IPS DF 4.7 (cell line): ENCODE measurements at regions not wholly inside any gene's neighbourhood (a gene's known extent, or its start where the extent isn't known, plus 50 kb on each side); places are given as distances from the start of the nearest gene placed in this dataset.
A peak's percentile ranks its signal among the peaks of the same experiment; 100 is the strongest.

Experiments used
- DNase-seq: peaks from one replicate; pipeline ENCODE4 v3.0.0-alpha.2; 2013; ENCODE audit warnings: low spot score; ENCODE audit errors: extremely low read depth

DNA sequence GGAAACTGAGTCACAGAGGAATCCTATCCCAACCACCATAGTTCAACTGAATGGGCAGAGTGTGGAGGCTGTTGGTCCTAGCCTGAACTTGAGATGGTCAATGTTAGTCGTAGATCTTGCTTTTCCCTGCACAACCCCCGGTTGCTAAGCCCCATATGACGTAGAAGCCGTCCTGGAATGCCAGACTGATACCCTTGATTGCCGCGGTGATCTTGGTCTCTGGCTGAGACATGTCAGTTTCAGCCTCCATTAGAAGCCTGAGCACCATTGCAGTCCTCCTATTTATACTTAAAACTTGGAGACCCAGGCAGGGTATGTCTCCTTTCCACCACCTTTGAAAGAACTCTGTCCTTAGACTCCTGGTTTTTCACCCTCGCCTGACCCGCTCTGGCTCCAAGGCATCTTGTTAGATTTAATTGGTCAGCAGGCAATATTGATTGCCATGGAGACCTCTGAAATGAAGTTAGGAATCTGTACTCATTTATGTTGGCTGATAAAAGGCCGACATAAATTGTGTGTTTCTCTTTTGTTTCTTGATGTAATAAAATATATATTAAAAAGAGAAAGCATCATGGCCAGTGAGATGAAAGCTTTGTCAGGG, 53.4 kb downstream of the RPLP1 start:
- DNase-seq = no peak

DNA sequence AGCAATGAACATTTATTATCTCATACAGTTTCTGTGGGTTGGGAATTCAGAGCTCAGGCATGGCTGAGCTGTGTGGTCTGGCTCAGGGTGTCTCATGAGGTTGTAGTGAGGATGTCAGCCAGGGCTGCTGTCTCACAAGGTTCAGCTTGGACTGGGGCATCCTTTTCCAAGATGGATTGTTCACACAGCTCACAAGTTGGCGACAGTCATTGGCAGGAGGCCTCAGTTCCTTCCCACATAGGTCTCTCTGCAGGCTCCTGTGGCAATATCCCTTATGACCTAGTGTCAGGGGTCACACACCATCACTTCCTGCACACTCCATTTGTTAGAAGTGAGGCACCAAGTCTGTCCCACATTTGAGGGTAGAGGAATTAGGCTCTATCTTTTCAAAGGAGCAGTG, 56.0 kb downstream of the RPLP1 start:
- no peak for DNase-seq

DNA sequence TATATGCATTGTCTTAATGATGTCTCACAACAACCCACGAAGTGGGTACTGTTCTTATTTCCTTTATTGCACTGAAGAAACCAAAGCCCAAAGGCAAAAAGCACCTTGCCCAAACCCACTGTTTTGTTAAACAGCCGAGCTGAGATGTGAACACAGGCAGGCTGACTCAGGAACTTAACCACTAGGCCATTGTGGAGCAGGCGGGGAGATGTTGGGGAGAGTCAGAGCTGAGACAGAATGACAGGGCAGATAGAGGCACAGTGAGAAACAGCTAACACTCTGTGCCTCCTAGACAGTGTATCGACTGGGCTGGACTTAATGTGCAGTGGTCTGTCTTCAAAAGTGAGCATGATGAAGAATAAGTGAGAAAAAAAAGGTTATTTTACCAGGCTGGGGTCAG, 56.5 kb downstream of the RPLP1 start:
- DNase-seq = no peak

DNA sequence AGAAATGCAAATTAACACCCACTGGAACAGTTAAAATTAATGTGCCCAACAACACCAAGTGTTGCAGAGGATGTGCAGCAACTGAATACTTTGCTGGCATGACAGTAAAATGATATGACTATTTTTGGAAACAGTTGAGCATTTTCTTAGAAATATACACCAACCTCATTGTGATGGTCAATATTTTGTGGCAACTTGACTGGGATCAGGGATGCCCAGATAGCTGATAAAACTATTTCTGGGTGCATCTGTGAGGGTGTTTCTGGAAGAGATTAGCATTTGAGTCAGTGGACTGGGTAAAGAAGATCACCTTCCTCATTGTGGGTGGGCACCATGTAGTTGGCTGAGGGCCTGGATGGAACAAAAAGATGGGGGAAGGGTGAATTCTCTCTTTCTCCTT, 57.9 kb downstream of the RPLP1 start:
- no peak for DNase-seq

DNA sequence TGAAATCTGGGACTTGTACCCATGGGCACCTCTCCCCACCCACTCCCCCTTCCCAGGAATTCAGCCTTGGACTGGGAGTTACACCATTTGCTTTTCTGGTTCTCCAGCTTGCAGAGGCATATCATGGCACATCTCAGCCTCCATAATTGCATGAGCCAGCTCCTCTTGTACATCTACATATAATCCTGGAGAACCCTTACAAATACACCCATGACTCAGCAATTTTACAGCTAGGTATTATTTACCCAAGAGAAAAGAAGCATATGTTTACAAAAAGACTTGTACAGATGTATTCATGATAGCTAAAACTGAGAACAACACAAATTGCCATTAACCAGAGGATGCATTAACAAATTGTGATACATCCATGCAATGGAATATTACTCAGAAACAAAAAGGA, 58.4 kb downstream of the RPLP1 start:
- no peak for DNase-seq

DNA sequence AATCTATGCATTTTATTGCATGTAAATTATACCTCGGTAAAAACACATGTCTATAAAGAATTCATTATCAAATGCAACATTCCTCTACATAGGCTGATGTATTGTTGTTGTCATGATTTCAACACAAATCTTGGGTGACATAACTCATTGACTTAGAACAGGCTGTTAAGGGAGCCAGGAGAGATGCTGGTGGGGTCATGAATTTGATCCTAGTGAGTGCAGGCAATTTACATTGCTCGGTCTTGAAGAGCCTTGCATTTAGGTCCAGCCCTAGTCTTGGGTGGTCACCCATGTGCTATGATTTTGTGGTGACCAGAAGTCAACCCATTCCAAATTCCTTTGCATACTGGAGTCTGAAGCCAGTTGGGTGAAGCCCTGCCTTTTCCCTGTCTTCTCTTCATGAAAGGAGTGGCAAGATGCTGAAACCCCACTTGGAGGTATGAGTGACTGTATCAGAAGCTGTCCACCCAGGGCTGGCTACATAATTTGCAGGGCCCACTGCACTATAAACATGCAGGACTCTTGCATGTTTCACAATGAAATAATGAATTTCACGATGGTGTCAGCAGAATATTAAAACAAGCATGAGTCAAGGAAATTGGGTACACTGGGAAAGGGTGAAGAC, 59.2 kb downstream of the RPLP1 start:
- no peak for DNase-seq

DNA sequence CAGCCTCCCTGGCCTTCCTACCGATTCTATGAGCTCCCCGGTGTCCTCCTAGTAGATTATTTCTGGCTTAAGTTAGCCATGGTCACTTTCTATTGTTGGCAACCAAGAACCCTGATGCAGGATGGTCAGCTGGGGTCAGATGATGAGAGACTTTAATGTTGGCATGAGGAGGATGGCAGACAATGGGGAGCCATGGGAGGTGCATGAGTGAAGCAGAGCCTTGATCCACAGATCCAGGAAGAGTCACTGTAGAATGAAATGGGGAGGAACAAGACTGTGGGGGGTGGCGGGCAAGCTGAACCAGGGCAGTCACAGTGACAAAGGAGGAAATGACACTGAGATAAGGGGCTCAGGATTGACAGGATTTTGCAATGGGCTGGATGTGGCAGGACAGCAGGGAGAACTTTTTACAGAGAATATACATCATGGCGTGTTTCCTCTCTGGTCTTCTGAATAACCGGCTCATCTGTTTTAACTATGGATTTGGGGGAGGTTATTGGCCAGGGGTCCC, 60.9 kb downstream of the RPLP1 start:
- no peak for DNase-seq

DNA sequence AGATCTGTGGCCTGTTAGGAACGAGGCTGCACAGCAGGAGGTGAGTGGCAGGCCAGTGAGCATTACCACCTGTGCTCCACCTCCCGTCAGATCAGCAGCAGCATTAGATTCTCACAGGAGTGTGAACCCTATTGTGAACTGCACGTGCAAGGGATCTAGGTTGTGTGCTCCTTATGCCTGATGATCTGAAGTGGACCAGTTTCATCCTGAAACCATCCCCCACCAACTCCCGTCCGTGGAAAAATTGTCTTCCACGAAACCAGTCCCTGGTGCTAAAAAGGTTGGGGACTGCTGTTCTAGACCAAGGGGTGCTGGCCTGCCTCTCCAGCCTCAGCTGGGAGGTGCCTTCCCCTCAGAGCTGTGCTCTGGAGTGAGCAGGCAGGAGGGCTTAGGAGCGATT, 61.4 kb downstream of the RPLP1 start:
- DNase-seq = no peak

DNA sequence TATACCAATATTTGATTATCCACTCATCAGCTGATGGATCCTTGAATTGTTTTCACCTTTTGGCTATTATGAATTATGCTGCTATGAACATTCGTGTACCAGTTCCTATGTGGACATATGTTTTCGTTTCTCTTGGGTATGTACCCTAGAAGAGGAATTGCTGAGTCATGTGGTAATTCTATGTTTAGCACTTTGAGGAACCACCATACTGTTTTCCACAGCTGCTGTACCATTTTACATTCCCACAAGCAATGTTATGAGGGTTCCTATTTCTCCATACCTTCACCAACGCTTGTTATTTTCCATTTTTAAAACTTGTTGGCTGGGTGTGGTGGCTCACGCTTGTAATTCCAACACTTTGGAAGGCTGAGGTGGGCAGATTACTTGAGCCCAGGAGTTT, 62.9 kb downstream of the RPLP1 start:
- DNase-seq = no peak

DNA sequence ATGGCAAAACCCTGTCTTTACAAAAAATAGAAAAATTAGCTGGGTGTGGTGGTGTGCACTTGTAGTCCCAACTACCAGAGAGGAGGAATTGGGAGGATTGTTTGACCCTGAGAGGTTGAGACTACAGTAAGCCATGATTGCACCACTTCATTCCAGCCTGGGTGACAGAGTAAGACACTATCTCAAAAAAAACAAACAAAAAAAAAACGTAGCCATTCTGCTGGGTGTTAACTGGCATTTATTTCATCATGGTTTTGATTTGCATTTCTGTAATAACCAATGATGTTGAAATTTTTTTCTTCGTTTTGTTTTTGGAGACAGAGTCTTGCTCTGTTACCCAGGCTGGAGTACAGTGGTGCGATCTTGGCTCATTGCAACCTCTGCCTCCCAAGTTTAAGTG, 63.3 kb downstream of the RPLP1 start:
- DNase-seq = no peak

DNA sequence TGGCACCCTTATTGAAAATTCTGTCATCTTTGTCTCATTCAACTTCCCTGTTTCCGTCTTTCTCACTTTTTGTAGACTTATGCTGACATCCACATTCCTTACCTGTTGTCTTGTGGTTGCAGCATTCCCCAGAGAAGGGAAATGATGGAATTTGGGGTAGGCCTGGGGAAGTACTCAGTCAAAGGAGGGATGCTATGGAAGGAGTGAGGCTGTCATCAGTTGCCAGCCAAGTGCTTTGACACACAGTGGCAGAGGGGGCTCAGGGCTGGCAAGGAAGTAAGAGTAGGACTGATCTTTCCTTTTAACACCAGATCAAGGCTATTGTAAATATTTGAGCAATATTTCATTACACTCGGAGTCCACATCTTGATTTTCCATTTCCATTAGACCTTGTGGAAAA, 64.4 kb downstream of the RPLP1 start:
- no peak for DNase-seq

DNA sequence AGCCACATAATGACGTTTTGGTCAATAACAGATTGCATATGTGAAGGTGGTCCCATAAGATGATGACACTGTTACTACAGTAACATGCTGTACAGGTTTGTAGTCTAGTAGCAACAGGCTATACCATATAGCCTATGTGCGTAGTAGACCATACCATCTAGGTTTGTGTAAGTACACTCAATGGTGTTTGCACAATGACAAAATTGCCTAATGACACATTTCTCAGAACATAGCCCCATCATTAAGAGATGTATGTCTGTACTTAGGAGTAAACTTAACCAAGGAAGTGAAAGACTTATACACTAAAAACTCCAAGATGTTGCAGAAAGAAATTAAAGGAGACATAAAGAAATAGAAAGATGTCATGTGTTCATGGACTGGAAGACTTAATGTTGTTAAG, 66.2 kb downstream of the RPLP1 start:
- no peak for DNase-seq

DNA sequence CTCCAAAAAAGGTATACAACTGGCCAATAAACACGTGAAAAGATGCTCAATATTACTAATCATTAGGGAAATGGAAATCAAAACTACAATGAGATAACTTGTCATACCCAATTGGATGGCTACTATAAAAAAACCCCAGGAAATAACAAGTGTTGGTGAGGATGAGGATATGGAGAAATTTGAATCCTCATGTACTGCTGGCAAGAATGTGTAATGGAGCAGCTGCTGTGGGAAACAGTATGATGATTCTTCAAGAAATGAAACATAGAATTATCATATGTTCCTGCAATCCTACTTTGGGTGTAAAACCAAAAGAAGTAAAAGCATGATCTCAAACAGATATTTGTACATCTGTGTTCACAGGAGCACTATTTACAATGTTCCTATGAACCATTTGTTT, 67.4 kb downstream of the RPLP1 start:
- no peak for DNase-seq

DNA sequence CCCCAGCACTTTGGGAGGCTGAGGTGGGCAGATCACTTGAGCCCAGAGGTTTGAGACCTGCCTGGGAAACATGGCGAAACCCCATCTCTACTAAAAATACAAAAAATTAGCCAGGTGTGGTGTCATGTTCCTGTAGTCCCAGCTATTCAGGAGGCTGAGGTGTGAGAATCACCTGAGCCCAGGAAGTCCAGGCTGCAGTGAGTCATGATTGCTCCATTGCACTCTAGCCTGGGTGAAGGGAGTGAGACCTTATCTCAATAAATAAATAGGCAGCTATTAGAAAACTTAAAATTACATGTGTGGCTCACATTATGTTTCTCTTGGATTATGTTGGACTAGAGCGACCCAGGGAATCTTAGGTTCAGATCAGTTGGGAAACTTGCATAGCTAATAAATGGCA, 69.7 kb downstream of the RPLP1 start:
- DNase-seq = no peak

DNA sequence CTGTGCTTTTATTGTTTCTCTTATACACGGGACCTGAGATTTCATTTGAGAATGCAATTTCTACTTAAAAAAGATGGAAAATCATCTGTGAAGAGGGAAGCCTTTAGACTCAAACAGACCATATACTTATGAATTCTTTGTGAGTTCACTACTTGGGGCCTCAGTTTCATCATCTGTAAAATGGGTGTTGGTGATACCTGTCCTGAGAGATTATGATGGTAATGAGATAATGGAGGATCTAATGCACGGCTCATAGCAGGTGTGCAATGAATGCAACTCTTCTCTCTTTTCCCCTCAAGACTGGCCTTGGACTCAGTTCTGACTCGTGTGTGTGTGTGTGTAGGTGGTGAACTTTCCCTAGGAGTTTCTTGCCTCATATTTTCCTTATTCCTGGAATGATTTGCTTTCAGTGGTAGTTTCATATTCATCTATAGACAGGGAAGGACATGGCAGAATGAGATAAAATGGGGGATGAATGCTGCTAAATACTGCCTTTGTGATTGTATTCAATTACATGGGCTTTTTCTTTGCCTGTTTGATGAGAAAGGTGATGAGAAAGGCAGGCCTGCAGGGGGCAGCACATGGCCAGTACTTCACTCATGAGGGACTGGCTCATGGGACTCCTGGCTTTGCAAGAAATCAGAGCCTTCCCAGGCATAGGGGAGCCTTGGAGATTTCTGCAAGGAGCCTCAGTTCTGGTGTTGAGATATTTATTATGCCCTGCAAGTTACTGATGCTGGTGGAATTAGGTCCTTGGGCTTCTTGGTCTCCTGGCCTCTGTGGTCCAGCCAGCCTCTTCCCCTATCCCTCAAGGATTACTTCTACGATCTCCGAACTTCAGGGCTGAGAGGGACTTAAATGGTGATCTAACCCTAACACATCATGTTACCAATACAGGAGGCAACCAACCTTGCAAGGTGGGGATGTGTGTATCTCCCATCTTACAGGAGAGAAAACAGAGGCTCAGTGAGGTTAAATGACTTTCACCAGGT, 70.7 kb downstream of the RPLP1 start:
- peak; percentile 33 for DNase-seq

DNA sequence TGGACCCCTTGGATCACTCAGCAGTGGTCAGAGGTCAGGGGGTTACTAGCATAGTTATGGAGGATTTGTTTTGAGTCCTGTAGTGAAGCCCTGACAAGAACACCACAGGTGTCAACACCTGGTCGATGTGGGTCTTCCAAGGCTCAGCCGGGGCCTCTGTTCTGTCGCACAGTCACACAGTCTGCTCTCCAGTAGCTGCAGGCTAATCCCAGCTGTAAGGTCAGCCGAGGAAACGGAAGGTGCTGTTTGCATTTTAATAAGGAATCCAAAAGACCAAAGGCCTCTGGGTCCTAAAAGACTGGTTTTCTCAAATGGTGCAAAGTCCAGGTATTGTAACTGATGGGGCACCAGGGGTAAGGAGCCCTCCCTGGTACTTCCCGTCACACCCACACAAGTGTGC, 71.7 kb downstream of the RPLP1 start:
- no peak for DNase-seq

DNA sequence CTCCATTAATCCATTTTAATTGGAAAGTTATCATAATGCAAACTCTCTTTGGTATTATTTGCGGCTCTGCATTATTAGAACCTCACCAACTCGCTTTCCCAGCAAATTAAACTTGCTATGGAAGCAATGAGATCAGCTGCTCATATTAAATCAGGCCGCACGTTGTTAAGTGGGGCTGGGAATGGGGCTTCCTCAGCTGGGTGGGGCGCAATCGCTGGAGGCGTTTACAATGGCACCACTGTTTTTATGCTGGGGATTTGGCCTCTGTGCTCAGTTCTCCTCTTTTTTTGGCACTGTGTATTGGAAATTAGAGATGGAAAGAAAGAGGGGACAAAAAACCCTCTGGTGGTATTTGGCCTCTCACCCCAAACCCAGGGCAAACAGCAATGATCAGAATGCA, 72.2 kb downstream of the RPLP1 start:
- DNase-seq = no peak

DNA sequence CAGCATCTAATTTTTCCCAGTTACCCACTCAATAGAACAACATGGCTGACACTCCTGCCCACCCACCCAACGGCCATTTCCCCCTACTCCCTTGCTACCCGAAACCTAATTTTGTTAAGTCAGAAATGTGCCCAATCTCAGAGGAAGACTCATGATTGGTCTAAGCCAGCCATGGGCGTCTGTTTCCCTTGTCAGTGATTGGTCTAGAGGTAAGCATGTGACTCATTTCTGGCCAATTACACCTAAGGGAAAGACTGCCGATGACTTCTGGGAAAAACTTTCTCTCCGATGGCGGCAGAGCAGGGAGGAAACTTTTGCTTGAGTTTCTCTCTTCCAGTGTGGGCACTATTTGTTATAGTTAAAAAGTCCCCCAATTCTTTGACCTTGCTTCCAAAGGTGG, 72.9 kb downstream of the RPLP1 start:
- DNase-seq = no peak

DNA sequence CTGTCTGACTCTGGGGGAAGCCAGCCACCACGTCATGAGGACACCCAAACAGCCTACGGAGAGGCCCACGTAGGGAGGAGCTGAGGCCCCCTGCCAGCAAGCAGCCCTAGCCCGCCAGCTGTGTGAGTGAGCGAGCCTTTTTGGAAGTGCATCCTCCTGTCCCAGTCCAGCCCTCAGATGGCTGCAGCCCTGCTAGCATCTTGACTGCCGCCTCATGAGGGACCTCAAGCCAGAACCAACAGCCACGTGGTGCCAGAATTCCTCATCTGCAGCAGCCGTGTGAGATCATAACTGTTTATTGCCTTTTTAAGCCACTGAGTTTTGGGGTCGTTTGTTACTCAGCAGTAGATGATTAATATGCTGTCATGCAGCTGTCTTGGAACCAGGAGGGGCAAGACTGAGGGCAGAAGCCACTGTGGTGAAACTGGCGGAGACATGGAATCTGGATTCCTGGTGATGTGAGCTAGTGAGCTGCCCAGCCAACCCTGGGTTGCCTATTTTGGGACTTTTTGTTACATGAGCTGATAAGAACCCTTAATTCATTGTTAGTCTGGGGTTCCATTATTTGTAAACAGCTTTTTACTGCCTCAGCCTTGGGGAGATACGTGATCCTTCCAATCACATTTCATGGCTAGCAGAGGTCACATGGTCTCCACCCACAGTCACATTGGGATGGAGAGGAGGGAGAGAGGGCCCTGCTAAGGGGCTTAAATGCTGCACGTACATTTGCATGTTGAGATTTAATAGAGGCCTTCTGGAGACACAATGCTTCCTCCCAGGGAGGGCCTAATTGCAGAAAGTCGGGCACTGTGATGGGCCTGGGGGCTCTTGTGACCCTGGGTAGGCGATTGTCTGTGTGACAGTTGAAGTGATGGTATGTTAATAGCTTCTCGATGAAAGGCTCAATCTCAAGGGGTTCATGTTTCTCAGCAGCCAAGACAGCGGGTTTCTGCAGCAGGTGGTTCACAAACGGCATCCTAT, 73.8 kb downstream of the RPLP1 start:
- DNase-seq = no peak

DNA sequence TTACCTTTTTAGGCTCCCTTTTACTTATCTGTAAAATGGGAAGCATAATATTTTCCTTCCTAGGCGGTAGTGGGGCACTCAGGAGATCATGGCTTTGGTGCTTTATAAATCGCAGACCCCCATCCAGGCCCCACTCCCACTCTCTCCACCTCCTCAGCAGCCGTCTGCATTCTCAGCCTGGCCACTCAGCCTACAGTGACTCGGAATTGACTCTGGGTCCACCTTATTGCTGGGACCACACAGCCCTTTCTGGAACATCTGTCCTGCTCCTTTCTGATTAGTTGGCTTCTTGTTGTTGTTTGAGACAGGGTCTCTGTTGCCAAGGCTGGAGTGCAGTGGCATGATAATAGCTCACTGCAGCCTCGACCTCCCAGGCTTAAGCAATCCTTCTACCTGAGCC, 76.5 kb downstream of the RPLP1 start:
- no peak for DNase-seq

DNA sequence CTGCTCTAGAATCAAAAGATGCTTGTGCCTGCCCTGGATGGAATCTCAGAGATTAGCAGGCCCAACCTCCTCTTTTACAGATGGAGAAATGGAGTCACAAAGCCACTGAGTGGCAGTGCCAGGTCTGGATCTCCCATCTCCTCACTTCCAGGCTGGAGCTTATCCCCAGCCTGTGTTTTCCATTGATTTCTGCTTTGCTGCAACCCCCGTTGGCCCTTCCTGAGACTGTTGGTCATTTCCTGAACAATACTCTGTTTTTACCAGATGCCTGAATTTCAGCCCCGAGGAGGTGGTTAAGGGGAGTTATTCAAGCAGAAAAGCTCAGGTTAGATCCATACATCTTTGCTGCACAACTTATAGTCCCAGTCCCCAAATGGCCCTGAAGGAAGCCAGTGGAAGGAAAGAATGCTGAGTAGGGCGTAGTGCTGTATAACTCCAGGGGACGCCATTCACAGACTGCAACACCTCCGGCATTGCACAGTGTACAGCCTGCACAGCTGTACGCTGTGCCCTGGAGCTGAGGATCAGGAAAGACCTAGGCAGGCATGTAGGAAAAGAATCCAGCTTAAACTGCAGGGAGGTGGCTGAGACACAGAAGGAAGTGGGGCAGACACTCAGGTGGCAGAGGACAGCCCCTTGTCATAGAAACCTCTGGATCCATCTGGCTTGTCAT, 77.5 kb downstream of the RPLP1 start:
- DNase-seq = no peak
